Transverse colon (tissue), 4 donors: ENCODE measurements at regions not wholly inside any gene's neighbourhood (a gene's known extent, or its start where the extent isn't known, plus 50 kb on each side); places are given as distances from the start of the nearest gene placed in this dataset.

ENCODE experiments used
- DNase-seq: peaks from one replicate; pipeline ENCODE4 v3.0.0-alpha.2; 2019
- H3K27ac ChIP-seq, 4 donors: fragments of 200-600 bp; sonication (generic); 2 replicates each; pipeline ENCODE4 v1.5.1; 2016 to 2018; ENCODE audit warnings: inconsistent platforms in 4 of 4
- H3K27me3 ChIP-seq: fragments of 200-600 bp; sonication (generic); 2 replicates; pipeline ENCODE4 v1.5.1; 2017; ENCODE audit warnings: inconsistent platforms
- H3K36me3 ChIP-seq, 4 donors: fragments of 200-600 bp; sonication (generic); 2 replicates each; pipeline ENCODE4 v1.5.1; 2017 to 2019; ENCODE audit warnings: inconsistent platforms in 4 of 4
- H3K4me1 ChIP-seq, 4 donors: fragments of 200-600 bp; sonication (generic); 2 replicates each; pipeline ENCODE4 v1.5.1; 2017 to 2020; ENCODE audit warnings: inconsistent platforms in 4 of 4
- H3K4me3 ChIP-seq, 4 donors: fragments of 200-600 bp; sonication (generic); 1 replicate in 1 of 4; 2 replicates in 3 of 4; pipeline versions ENCODE4 v1.5.1 to v1.6.1; 2017 to 2019; ENCODE audit warnings: inconsistent platforms in 4 of 4
- H3K9me3 ChIP-seq, 2 donors: fragments of 200-600 bp; sonication (generic); 2 replicates each; pipeline ENCODE4 v1.5.1; 2017 to 2019; ENCODE audit warnings: inconsistent platforms in 2 of 2
- CTCF ChIP-seq, 5 experiments: fragments of 200-600 bp in 3 of 5; fragments of 450-650 bp in 2 of 5; sonication (generic) in 3 of 5; IDR thresholded peaks; 1 replicate in 2 of 5; 2 replicates in 3 of 5; pipeline ENCODE4 v1.5.1; 2016 to 2017; ENCODE audit warnings: antibody characterized with exemption in 5 of 5, inconsistent platforms in 3 of 5, mild to moderate bottlenecking in 2 of 5, moderate library complexity in 1 of 5
- EP300 ChIP-seq: sonication (generic); formaldehyde crosslinking; IDR thresholded peaks from one replicate; pipeline ENCODE4 v1.6.1; 2017; ENCODE audit warnings: antibody characterized with exemption, low read depth
- POLR2A ChIP-seq: fragments of 450-650 bp; IDR thresholded peaks from one replicate; pipeline ENCODE4 v1.6.1; 2016; ENCODE audit warnings: antibody characterized with exemption, mild to moderate bottlenecking, moderate library complexity
- POLR2AphosphoS5 ChIP-seq, 3 donors: sonication (generic); formaldehyde crosslinking; IDR thresholded peaks; one replicate each; pipeline ENCODE4 v1.6.1; 2016; ENCODE audit warnings: antibody characterized with exemption in 3 of 3
- WGBS, 2 donors: methylation state at CpG; one replicate each; pipeline ENCODE4 v1.1.5; 2018; ENCODE audit warnings: low coverage in 1 of 2; 5-methylcytosine and 5-hydroxymethylcytosine counted together
- in situ Hi-C, 4 donors: fragments of 200-750 bp; cut with MboI; loops; one replicate each; pipeline versions ENCODE4 v1.15.0 to v1.15.1; 2017; ENCODE audit warnings: low sequenced_read_pairs in 3 of 4, low pct_ligation_motif_present in 1 of 4, low pct_unique_long_range_greater_than_20kb in 1 of 4
- intact Hi-C: fragments of 100-400 bp; cut with DNase I; formaldehyde crosslinking; loops from one replicate; pipeline ENCODE4 v1.15.1; 2023; ENCODE audit warnings: low total_unique reads

GRCh38 chr3:64344721-64345207, 119.5 kb upstream of the PRICKLE2 start:
- Histone ChIP-seq H3K36me3 (no peaks in the 10 kb centered on the region), H3K4me1 (peaks cover 4 to 32% (median 11%) of the 10 kb centered on the region in 4 donors), H3K4me3 (no peak overlapping the region), H3K27me3 (no peaks in the 10 kb centered on the region), H3K27ac (peak overlapping the region; percentile 68 to 88 (median 82)), H3K9me3 (no peaks in the 10 kb centered on the region)
- WGBS, 2 donors: 60 to 64% methylated on average over 2 to 4 of the region's 4 CpGs
- TF ChIP-seq POLR2AphosphoS5 (IDR thresholded peaks at IDR 0.05) (peak; percentile 44 to 75 (median 60)), POLR2A (no peak)
- intact Hi-C loops (loop anchor here (10.0 kb wide), 1 partner anchor 80 kb away; no protein-coding TSS in a partner anchor), in situ Hi-C loops (no loop called here)
- no peak for DNase-seq

GRCh38 chr3:64343689-64344430, 118.6 kb upstream of the PRICKLE2 start:
- TF ChIP-seq EP300 (no peak), POLR2AphosphoS5 (IDR thresholded peaks at IDR 0.05) (no peak), CTCF (IDR thresholded peaks at IDR 0.05) (no peak), POLR2A (no peak)
- intact Hi-C loops: loop anchor here (10.0 kb wide), 1 partner anchor 79 kb away; no protein-coding TSS in a partner anchor
- Histone ChIP-seq H3K27me3 (no peaks in the 10 kb centered on the region), H3K27ac (peak overlapping the region; percentile 68 to 88 (median 82)), H3K36me3 (no peaks in the 10 kb centered on the region), H3K4me3 (no peak overlapping the region), H3K4me1 (peaks cover 4 to 32% (median 10%) of the 10 kb centered on the region in 4 donors), H3K9me3 (no peaks in the 10 kb centered on the region)
- 59 to 91% methylated on average over 6 to 8 of the region's 8 CpGs for WGBS, 2 donors
- no peak for DNase-seq
- in situ Hi-C loops: no loop called here

GRCh38 chr3:64342940-64343688, 117.8 kb upstream of the PRICKLE2 start:
- no peak overlapping the region for H3K4me3 ChIP-seq
- no peaks in the 10 kb centered on the region for H3K36me3 ChIP-seq
- H3K9me3 ChIP-seq: no peaks in the 10 kb centered on the region
- DNase-seq: no peak
- peak overlapping the region; percentile 68 to 88 (median 82) for H3K27ac ChIP-seq
- in situ Hi-C loops (no loop called here), intact Hi-C loops (loop anchor here (10.0 kb wide), 1 partner anchor 78 kb away; no protein-coding TSS in a partner anchor)
- no peaks in the 10 kb centered on the region for H3K27me3 ChIP-seq
- WGBS, 2 donors: 62 to 66% methylated on average over 4 to 6 of the region's 6 CpGs
- TF ChIP-seq EP300 (no peak), POLR2AphosphoS5 (IDR thresholded peaks at IDR 0.05) (no peak), CTCF (IDR thresholded peaks at IDR 0.05) (no peak), POLR2A (no peak)
- H3K4me1 ChIP-seq: peaks cover 4 to 32% (median 10%) of the 10 kb centered on the region in 4 donors

- DNase-seq: no peak
- H3K9me3 ChIP-seq: no peaks in the 10 kb centered on the region
- H3K4me1 ChIP-seq: peaks cover 4 to 32% (median 10%) of the 10 kb centered on the region in 4 donors
- TF ChIP-seq EP300 (no peak), POLR2A (no peak), POLR2AphosphoS5 (IDR thresholded peaks at IDR 0.05) (no peak), CTCF (IDR thresholded peaks at IDR 0.05) (no peak)
- no peaks in the 10 kb centered on the region for H3K36me3 ChIP-seq
- 75 to 89% methylated on average over 1 of the region's 1 CpG for WGBS, 2 donors
- H3K27ac ChIP-seq: peak overlapping the region; percentile 61 to 88 (median 82)
- intact Hi-C loops (loop anchor here (10.0 kb wide), 1 partner anchor 76 kb away; no protein-coding TSS in a partner anchor), in situ Hi-C loops (no loop called here)
- no peak overlapping the region for H3K4me3 ChIP-seq
- H3K27me3 ChIP-seq: no peaks in the 10 kb centered on the region
Observed at GRCh38 chr3:64341296-64341695, 116.0 kb upstream of the PRICKLE2 start.
